ENCODE measurements at regions not wholly inside any gene's neighbourhood (a gene's known extent, or its start where the extent isn't known, plus 50 kb on each side); places are given as distances from the start of the nearest gene placed in this dataset.

DNA sequence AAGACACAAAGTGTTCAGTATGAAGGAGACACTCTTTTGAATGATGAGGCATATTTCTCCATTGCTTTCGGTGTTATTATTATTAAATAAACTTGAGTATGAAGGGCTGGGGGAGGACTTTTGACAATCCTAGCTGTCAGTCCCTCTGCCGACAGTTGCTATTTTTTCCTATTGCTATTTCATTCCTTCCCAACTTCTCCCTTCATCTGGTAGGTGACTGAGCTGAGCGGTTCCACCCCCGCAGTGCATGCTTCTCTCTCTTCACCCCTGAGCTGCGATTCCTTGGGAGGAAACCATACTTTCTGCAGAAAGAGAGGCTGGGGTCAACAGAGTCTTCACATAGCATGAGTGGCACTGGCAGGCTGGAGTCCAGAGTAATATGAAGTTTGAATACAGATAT, 261.2 kb upstream of the TAC1 start:
- H3K36me3 Mint-ChIP-seq (ENCODE audit: insufficient read depth, unreplicated experiment): no peaks in the 10 kb centered on the region
- peaks cover 16% of the 10 kb centered on the region for H3K27me3 Mint-ChIP-seq (ENCODE audit: insufficient read depth, unreplicated experiment)
- ChIA-PET POLR2A (interaction anchor here (0.6 kb wide), 1 partner anchor 417 kb away, joined by 3 read pairs; no protein-coding TSS in a partner anchor), CTCF (interaction anchor here (0.5 kb wide), 1 partner anchor 1349 kb away, joined by 3 read pairs; no protein-coding TSS in a partner anchor)
- H3K27ac Mint-ChIP-seq (ENCODE audit: unreplicated experiment): no peak overlapping the region
- no peaks in the 10 kb centered on the region for H3K9me3 ChIP-seq
- BruUV-seq (replicated peaks): no TSS peak
- H3K4me1 ChIP-seq: no peaks in the 10 kb centered on the region
- H3K9me3 Mint-ChIP-seq (ENCODE audit: unreplicated experiment): no peaks in the 10 kb centered on the region
- intact Hi-C loops (cut with micrococcal nuclease; ENCODE audit: unreplicated experiment): no loop called here
- H3K27me3 ChIP-seq (replicated peaks; ENCODE audit: control insufficient read depth, insufficient read depth, low read length): no peaks in the 10 kb centered on the region
- TF ChIP-seq, protein P1, sequence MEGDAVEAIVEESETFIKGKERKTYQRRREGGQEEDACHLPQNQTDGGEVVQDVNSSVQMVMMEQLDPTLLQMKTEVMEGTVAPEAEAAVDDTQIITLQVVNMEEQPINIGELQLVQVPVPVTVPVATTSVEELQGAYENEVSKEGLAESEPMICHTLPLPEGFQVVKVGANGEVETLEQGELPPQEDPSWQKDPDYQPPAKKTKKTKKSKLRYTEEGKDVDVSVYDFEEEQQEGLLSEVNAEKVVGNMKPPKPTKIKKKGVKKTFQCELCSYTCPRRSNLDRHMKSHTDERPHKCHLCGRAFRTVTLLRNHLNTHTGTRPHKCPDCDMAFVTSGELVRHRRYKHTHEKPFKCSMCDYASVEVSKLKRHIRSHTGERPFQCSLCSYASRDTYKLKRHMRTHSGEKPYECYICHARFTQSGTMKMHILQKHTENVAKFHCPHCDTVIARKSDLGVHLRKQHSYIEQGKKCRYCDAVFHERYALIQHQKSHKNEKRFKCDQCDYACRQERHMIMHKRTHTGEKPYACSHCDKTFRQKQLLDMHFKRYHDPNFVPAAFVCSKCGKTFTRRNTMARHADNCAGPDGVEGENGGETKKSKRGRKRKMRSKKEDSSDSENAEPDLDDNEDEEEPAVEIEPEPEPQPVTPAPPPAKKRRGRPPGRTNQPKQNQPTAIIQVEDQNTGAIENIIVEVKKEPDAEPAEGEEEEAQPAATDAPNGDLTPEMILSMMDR (IDR thresholded peaks at IDR 0.05; ENCODE audit: insufficient read depth in 1 of 2, low read depth in 1 of 2, low read length in 1 of 2, severe bottlenecking in 1 of 2, unreplicated experiment in 1 of 2): no peak
- no peak overlapping the region for H3K4me3 ChIP-seq (ENCODE audit: low read depth, low read length)
- DNase-seq: no peak
- H3K4me1 Mint-ChIP-seq (ENCODE audit: low read depth, unreplicated experiment): no peaks in the 10 kb centered on the region
- no peaks in the 10 kb centered on the region for H3K36me3 ChIP-seq (ENCODE audit: control insufficient read depth, insufficient read depth, low read length)
- H3K4me3 Mint-ChIP-seq (ENCODE audit: unreplicated experiment): no peak overlapping the region

DNA sequence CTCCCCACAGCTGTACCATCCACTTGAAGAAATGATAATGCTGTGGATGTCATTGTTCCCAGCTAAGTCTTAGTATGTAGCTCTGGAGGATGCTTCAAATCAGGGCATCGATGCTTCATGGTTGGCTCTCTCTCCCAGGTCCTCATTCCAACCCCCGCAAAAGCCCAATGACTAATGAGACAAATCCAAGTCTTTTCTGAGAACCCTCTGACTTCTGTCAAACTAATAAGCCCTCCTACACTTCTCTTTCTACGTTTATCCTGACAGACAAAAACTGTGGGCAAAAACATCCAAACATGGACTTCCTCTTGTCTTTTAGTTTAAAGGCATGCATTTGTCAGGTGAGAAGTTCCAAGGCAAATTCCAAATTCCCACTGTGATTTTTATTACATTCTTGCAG, 260.4 kb upstream of the TAC1 start:
- Mint-ChIP-seq H3K9me3 (ENCODE audit: unreplicated experiment) (no peaks in the 10 kb centered on the region), H3K36me3 (ENCODE audit: insufficient read depth, unreplicated experiment) (no peaks in the 10 kb centered on the region), H3K4me3 (ENCODE audit: unreplicated experiment) (no peak overlapping the region), H3K27ac (ENCODE audit: unreplicated experiment) (no peak overlapping the region), H3K27me3 (ENCODE audit: insufficient read depth, unreplicated experiment) (peaks cover 13% of the 10 kb centered on the region), H3K4me1 (ENCODE audit: low read depth, unreplicated experiment) (no peaks in the 10 kb centered on the region)
- POLR2A ChIA-PET: no interaction called here
- TF ChIP-seq, protein P1 (IDR thresholded peaks at IDR 0.05; ENCODE audit: insufficient read depth in 1 of 2, low read depth in 1 of 2, low read length in 1 of 2, severe bottlenecking in 1 of 2, unreplicated experiment in 1 of 2): no peak
- Histone ChIP-seq H3K27me3 (replicated peaks; ENCODE audit: control insufficient read depth, insufficient read depth, low read length) (no peaks in the 10 kb centered on the region), H3K36me3 (ENCODE audit: control insufficient read depth, insufficient read depth, low read length) (no peaks in the 10 kb centered on the region), H3K4me1 (no peaks in the 10 kb centered on the region), H3K9me3 (no peaks in the 10 kb centered on the region), H3K4me3 (ENCODE audit: low read depth, low read length) (no peak overlapping the region)
- no TSS peak for BruUV-seq (replicated peaks)
- intact Hi-C loops (cut with micrococcal nuclease; ENCODE audit: unreplicated experiment): no loop called here
- CTCF ChIA-PET: no interaction called here
- no peak for DNase-seq

DNA sequence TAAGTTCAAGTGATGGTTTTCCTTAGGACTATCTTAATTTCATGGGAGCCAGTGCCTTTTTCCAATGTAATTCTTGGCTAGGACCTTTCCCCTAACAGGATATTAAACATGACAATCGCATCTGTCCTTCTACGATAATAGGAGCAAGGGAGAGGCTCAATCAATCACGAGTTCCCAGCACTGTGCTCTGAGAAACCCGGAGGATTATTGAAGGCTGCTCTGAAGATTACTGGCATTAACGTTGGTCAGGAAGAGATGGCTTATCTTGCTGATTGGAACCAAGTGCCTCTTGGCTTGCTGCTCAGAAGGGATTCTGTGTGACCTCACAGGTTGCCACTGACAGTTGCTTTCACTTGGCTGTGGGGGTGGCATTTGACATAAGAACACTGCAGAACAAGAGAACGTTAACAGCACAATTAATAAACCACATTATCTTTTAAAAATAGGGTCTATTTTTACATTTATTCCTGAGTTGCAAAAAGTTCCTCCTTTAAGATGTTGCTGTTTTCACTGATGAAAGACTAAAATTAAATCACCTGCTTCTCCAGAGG, 252.1 kb upstream of the TAC1 start:
- ChIA-PET POLR2A (no interaction called here), CTCF (no interaction called here)
- no peaks in the 10 kb centered on the region for H3K9me3 ChIP-seq
- no peak overlapping the region for H3K4me3 Mint-ChIP-seq (ENCODE audit: unreplicated experiment)
- H3K4me1 ChIP-seq: no peaks in the 10 kb centered on the region
- H3K27ac Mint-ChIP-seq (ENCODE audit: unreplicated experiment): no peak overlapping the region
- no peaks in the 10 kb centered on the region for H3K9me3 Mint-ChIP-seq (ENCODE audit: unreplicated experiment)
- intact Hi-C loops (cut with micrococcal nuclease; ENCODE audit: unreplicated experiment): no loop called here
- H3K4me1 Mint-ChIP-seq (ENCODE audit: low read depth, unreplicated experiment): no peaks in the 10 kb centered on the region
- H3K27me3 ChIP-seq (replicated peaks; ENCODE audit: control insufficient read depth, insufficient read depth, low read length): no peaks in the 10 kb centered on the region
- TF ChIP-seq, protein P1 (IDR thresholded peaks at IDR 0.05; ENCODE audit: insufficient read depth in 1 of 2, low read depth in 1 of 2, low read length in 1 of 2, severe bottlenecking in 1 of 2, unreplicated experiment in 1 of 2): no peak
- H3K36me3 Mint-ChIP-seq (ENCODE audit: insufficient read depth, unreplicated experiment): no peaks in the 10 kb centered on the region
- no peak for DNase-seq
- no TSS peak for BruUV-seq (replicated peaks)
- peaks cover 6% of the 10 kb centered on the region for H3K27me3 Mint-ChIP-seq (ENCODE audit: insufficient read depth, unreplicated experiment)
- H3K36me3 ChIP-seq (ENCODE audit: control insufficient read depth, insufficient read depth, low read length): no peaks in the 10 kb centered on the region
- no peak overlapping the region for H3K4me3 ChIP-seq (ENCODE audit: low read depth, low read length)
